Central memory CD8-positive, alpha-beta T cell (primary cell): ENCODE measurements at regions not wholly inside any gene's neighbourhood (a gene's known extent, or its start where the extent isn't known, plus 50 kb on each side); places are given as distances from the start of the nearest gene placed in this dataset.
"Not testable (repeated sequence)": the region's sequence is repeated elsewhere in the genome, so short reads cannot be mapped to it uniquely, and the experiment has no call there.

ENCODE experiments used
- ATAC-seq: fragments of 150-1000 bp; cut with Tn5 transposase; replicated peaks from 2 replicates; pipeline ENCODE4 v1.10.0; 2022; ENCODE audit warnings: mild to moderate bottlenecking, moderate FRiP score, moderate number of reproducible peaks; ENCODE audit not compliant: poor library complexity, severe bottlenecking; ENCODE audit errors: extremely low read depth
- DNase-seq, 2 donors: peaks; one replicate each; pipeline ENCODE4 v3.0.0; 2021; ENCODE audit warnings: low spot score in 2 of 2
- H3K27ac Mint-ChIP-seq: one replicate; pipeline ENCODE4 v1.8.0; 2022; ENCODE audit warnings: low read depth, mild to moderate bottlenecking, moderate library complexity, mixed read lengths
- H3K27me3 Mint-ChIP-seq: one replicate; pipeline ENCODE4 v1.8.0; 2022; ENCODE audit warnings: mixed read lengths
- H3K36me3 Mint-ChIP-seq: one replicate; pipeline ENCODE4 v1.8.0; 2022; ENCODE audit warnings: mild to moderate bottlenecking, moderate library complexity, mixed read lengths; ENCODE audit not compliant: insufficient read depth
- H3K4me1 Mint-ChIP-seq: one replicate; pipeline ENCODE4 v1.8.0; 2022; ENCODE audit warnings: mixed read lengths
- H3K4me3 Mint-ChIP-seq: one replicate; pipeline ENCODE4 v1.8.0; 2022; ENCODE audit warnings: mild to moderate bottlenecking, moderate library complexity, mixed read lengths
- H3K9me3 Mint-ChIP-seq: one replicate; pipeline ENCODE4 v1.8.0; 2022; ENCODE audit warnings: mixed read lengths

GRCh38 chr3:107172411-107172810, 204.8 kb upstream of the CCDC54 start:
- no peak overlapping the region for H3K4me3 Mint-ChIP-seq
- no peak for DNase-seq
- no peaks in the 10 kb centered on the region for H3K36me3 Mint-ChIP-seq
- peaks cover 18% of the 10 kb centered on the region for H3K27me3 Mint-ChIP-seq
- peaks cover 16% of the 10 kb centered on the region for H3K9me3 Mint-ChIP-seq
- H3K27ac Mint-ChIP-seq: no peak overlapping the region
- ATAC-seq: no peak
- no peaks in the 10 kb centered on the region for H3K4me1 Mint-ChIP-seq

GRCh38 chr3:107184375-107184774, 192.9 kb upstream of the CCDC54 start:
- H3K9me3 Mint-ChIP-seq: no peaks in the 10 kb centered on the region
- no peaks in the 10 kb centered on the region for H3K36me3 Mint-ChIP-seq
- DNase-seq: no peak
- H3K27ac Mint-ChIP-seq: no peak overlapping the region
- H3K27me3 Mint-ChIP-seq: peaks cover 42% of the 10 kb centered on the region
- no peaks in the 10 kb centered on the region for H3K4me1 Mint-ChIP-seq
- ATAC-seq: no peak
- no peak overlapping the region for H3K4me3 Mint-ChIP-seq

DNA sequence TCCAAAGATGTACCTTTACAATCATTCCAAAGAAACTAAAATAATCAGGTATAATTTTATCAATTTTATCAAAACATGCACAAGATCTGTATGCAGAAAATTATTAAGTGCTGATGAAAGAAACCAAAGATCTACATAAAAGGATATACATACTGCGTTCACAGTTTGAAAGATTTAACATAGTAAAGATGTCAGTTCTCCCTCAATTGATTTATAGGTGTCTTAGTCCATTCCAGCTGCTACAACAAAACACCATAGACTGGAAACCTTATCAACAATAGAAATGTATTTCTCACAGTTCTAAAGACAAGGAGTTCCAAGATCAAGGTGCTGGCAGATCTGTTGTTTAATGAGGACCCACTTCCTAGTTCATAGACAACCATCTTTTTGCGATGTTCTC, 189.0 kb upstream of the CCDC54 start:
- no peaks in the 10 kb centered on the region for H3K9me3 Mint-ChIP-seq
- DNase-seq (no peak), ATAC-seq (no peak)
- no peaks in the 10 kb centered on the region for H3K4me1 Mint-ChIP-seq
- H3K27me3 Mint-ChIP-seq: peaks cover 15% of the 10 kb centered on the region
- no peaks in the 10 kb centered on the region for H3K36me3 Mint-ChIP-seq
- no peak overlapping the region for H3K27ac Mint-ChIP-seq
- H3K4me3 Mint-ChIP-seq: no peak overlapping the region

DNA sequence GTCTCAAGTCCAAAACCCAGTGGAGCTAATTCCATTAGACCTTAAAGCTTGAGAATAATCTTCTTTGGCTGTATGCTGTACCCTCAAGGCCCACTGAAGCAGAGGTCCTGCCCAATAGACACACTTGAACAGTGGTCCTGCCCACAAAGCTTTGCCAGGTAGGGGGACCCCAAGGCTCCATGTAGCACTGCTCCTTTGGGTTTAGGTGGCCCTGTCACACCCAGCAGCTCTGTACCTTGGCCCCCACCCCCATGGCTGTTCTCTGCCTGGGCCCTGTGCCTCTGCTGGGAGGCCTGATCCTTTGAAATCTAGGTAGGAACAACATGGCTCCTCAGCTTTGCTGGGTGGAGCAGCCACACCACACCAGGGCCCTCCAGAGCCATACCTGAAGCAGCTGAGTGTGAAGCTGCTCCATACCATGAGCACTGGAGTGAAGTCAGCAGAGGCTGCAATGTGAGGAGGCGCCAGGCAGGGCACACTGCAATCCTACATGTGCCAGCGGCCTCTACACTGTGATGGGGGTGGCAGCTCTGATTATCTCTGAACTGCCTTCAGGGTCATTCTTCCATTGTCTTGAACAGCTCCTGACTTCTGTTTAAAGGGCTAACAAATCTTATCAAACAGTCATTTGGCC, 188.0 kb upstream of the CCDC54 start:
- DNase-seq: no peak
- H3K4me3 Mint-ChIP-seq: no peak overlapping the region
- no peaks in the 10 kb centered on the region for H3K36me3 Mint-ChIP-seq
- H3K27ac Mint-ChIP-seq: no peak overlapping the region
- peaks cover 6% of the 10 kb centered on the region for H3K27me3 Mint-ChIP-seq
- no peaks in the 10 kb centered on the region for H3K4me1 Mint-ChIP-seq
- ATAC-seq: no peak
- H3K9me3 Mint-ChIP-seq: no peaks in the 10 kb centered on the region

- Mint-ChIP-seq H3K36me3 (no peaks in the 10 kb centered on the region), H3K4me1 (no peaks in the 10 kb centered on the region), H3K27ac (no peak overlapping the region), H3K27me3 (peaks cover 17% of the 10 kb centered on the region), H3K9me3 (no peaks in the 10 kb centered on the region), H3K4me3 (no peak overlapping the region)
- ATAC-seq (no peak), DNase-seq (no peak)
These were observed 184.1 kb upstream of the CCDC54 start for GRCh38 chr3:107193116-107193515.

- Mint-ChIP-seq H3K4me3 (no peak overlapping the region), H3K9me3 (no peaks in the 10 kb centered on the region)
These were observed 178.6 kb upstream of the CCDC54 start for GRCh38 chr3:107198581-107199181.

GRCh38 chr3:107201146-107201545, 176.1 kb upstream of the CCDC54 start:
- DNase-seq: no peak
- Mint-ChIP-seq H3K36me3 (no peaks in the 10 kb centered on the region), H3K27me3 (peaks cover 27% of the 10 kb centered on the region), H3K27ac (no peak overlapping the region), H3K4me1 (no peaks in the 10 kb centered on the region), H3K4me3 (no peak overlapping the region), H3K9me3 (no peaks in the 10 kb centered on the region)
- ATAC-seq: no peak

More at GRCh38 chr3:107198581-107199181, 178.6 kb upstream of the CCDC54 start:
- no peak for DNase-seq
- Mint-ChIP-seq H3K4me1 (no peaks in the 10 kb centered on the region), H3K36me3 (no peaks in the 10 kb centered on the region), H3K27me3 (peaks cover 34% of the 10 kb centered on the region), H3K27ac (no peak overlapping the region)
- no peak for ATAC-seq

- H3K4me1 Mint-ChIP-seq, ATAC-seq, DNase-seq, H3K4me3 Mint-ChIP-seq, H3K27ac Mint-ChIP-seq, H3K9me3 Mint-ChIP-seq, H3K36me3 Mint-ChIP-seq: not testable (repeated sequence)
- peaks cover 24% of the 10 kb centered on the region for H3K27me3 Mint-ChIP-seq
These were observed 174.4 kb upstream of the CCDC54 start for GRCh38 chr3:107202885-107203284.

- Mint-ChIP-seq H3K36me3 (no peaks in the 10 kb centered on the region), H3K27ac (no peak overlapping the region), H3K27me3 (peaks cover 16% of the 10 kb centered on the region), H3K9me3 (no peaks in the 10 kb centered on the region), H3K4me1 (no peaks in the 10 kb centered on the region), H3K4me3 (no peak overlapping the region)
- DNase-seq: no peak
- no peak for ATAC-seq
These were observed 173.1 kb upstream of the CCDC54 start for GRCh38 chr3:107204121-107204520.

DNA sequence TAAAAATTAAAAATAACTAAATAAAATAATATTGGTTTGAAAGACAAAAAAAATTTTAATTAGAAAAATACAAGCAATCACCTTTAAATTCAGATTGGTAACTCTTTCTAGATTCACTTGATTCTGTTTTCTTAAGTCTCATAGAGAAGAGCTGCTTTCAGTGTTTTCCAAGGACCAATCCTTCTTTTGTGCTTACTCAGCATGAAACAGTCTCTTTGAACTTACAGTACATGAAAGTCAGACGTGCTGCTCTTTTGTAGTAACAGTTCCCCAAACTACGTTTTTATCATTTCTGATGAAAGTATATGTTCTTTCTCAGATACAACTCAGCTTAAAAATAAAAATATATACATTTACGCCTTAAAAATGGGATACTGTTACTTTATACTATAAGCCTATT, 171.9 kb upstream of the CCDC54 start:
- no peaks in the 10 kb centered on the region for H3K36me3 Mint-ChIP-seq
- peaks cover 16% of the 10 kb centered on the region for H3K27me3 Mint-ChIP-seq
- no peaks in the 10 kb centered on the region for H3K9me3 Mint-ChIP-seq
- no peak overlapping the region for H3K27ac Mint-ChIP-seq
- no peaks in the 10 kb centered on the region for H3K4me1 Mint-ChIP-seq
- ATAC-seq: no peak
- no peak for DNase-seq
- no peak overlapping the region for H3K4me3 Mint-ChIP-seq

GRCh38 chr3:107206141-107206540, 171.1 kb upstream of the CCDC54 start:
- Mint-ChIP-seq H3K4me3 (no peak overlapping the region), H3K9me3 (no peaks in the 10 kb centered on the region), H3K27me3 (peaks cover 16% of the 10 kb centered on the region), H3K4me1 (no peaks in the 10 kb centered on the region), H3K27ac (no peak overlapping the region), H3K36me3 (no peaks in the 10 kb centered on the region)
- ATAC-seq (no peak), DNase-seq (no peak)

- H3K9me3 Mint-ChIP-seq: no peaks in the 10 kb centered on the region
- H3K27ac Mint-ChIP-seq: no peak overlapping the region
- H3K4me3 Mint-ChIP-seq: no peak overlapping the region
- H3K36me3 Mint-ChIP-seq: no peaks in the 10 kb centered on the region
- ATAC-seq (no peak), DNase-seq (no peak)
- H3K27me3 Mint-ChIP-seq: peaks cover 16% of the 10 kb centered on the region
- no peaks in the 10 kb centered on the region for H3K4me1 Mint-ChIP-seq
These were observed 170.3 kb upstream of the CCDC54 start for GRCh38 chr3:107206945-107207344.

DNA sequence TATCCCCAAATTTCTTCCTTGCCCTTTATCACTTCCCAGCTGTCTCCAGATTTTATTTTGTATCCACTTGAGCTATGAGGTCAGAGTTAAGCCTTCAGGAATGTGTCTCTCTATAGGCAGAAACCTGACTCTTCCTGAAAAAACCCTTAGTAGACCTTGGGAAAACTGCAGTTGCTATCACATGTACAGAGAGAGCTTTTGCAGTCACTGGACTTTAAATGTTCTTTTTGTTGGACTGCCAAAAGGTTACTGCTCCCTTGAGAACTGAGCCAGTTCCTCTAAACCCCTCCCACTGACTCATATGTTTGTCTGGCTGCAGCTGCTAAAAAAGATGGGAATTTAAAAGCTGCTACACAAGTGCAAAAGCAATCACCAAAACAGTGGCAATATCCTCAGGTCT, 169.1 kb upstream of the CCDC54 start:
- Mint-ChIP-seq H3K4me1 (no peaks in the 10 kb centered on the region), H3K27ac (no peak overlapping the region), H3K9me3 (no peaks in the 10 kb centered on the region), H3K36me3 (no peaks in the 10 kb centered on the region), H3K4me3 (no peak overlapping the region), H3K27me3 (peaks cover 16% of the 10 kb centered on the region)
- DNase-seq (no peak), ATAC-seq (no peak)
